Neural cell (in vitro differentiated cells): ENCODE measurements at regions not wholly inside any gene's neighbourhood (a gene's known extent, or its start where the extent isn't known, plus 50 kb on each side); places are given as distances from the start of the nearest gene placed in this dataset.

Experiments
- H2AFZ ChIP-seq: fragments of 200-600, 300-800 bp; sonication (generic), shearing (Covaris generic); 2 replicates; pipeline ENCODE4 v1.6.0; 2014; ENCODE audit warnings: low read depth, mild to moderate bottlenecking, antibody characterized with exemption, low read length, moderate library complexity
- H3F3A ChIP-seq: fragments of 200-600 bp; shearing (Covaris generic); 2 replicates; pipeline ENCODE4 v1.6.1; 2016; ENCODE audit warnings: mild to moderate bottlenecking, moderate library complexity, mixed read lengths, antibody characterized with exemption, low read length; ENCODE audit not compliant: insufficient read depth, poor library complexity, severe bottlenecking
- H3K27ac ChIP-seq: fragments of 200-600, 300-800 bp; sonication (generic), shearing (Covaris generic); 2 replicates; pipeline ENCODE4 v1.5.1; 2014; ENCODE audit warnings: mild to moderate bottlenecking, low read length, moderate library complexity
- H3K27me3 ChIP-seq: fragments of 300-800, 200-600 bp; sonication (generic), shearing (Covaris generic); 2 replicates; pipeline ENCODE4 v1.6.0; 2014; ENCODE audit warnings: mild to moderate bottlenecking, low read depth, low read length, moderate library complexity; ENCODE audit not compliant: insufficient read depth
- H3K36me3 ChIP-seq: fragments of 300-800, 200-600 bp; sonication (generic), shearing (Covaris generic); 2 replicates; pipeline ENCODE4 v1.5.1; 2014; ENCODE audit warnings: mild to moderate bottlenecking, antibody characterized with exemption, low read length, moderate library complexity; ENCODE audit not compliant: insufficient read depth
- H3K4me2 ChIP-seq: fragments of 300-800, 200-600 bp; sonication (generic), shearing (Covaris generic); 2 replicates; pipeline ENCODE4 v1.6.0; 2014; ENCODE audit warnings: mild to moderate bottlenecking, low read length
- H3K4me3 ChIP-seq: fragments of 300-800, 200-600 bp; sonication (generic), shearing (Covaris generic); 2 replicates; pipeline ENCODE4 v1.5.1; 2014; ENCODE audit warnings: mild to moderate bottlenecking, low read length, moderate library complexity
- H3K79me2 ChIP-seq: fragments of 200-600 bp; shearing (Covaris generic); replicated peaks from 2 replicates; pipeline ENCODE4 v1.6.0; 2014; ENCODE audit warnings: mild to moderate bottlenecking, low read length, moderate library complexity; ENCODE audit not compliant: insufficient read depth
- H3K9ac ChIP-seq: fragments of 300-800, 200-600 bp; sonication (generic), shearing (Covaris generic); 2 replicates; pipeline ENCODE4 v1.6.1; 2016; ENCODE audit warnings: mild to moderate bottlenecking, low read length, mixed read lengths
- H3K9me2 ChIP-seq: fragments of 200-600 bp; shearing (Covaris generic); 2 replicates; pipeline ENCODE4 v1.6.1; 2016; ENCODE audit warnings: mild to moderate bottlenecking, low read length, mixed read lengths; ENCODE audit not compliant: insufficient read depth
- H3K9me3 ChIP-seq: fragments of 200-600, 300-800 bp; sonication (generic), shearing (Covaris generic); 2 replicates; pipeline ENCODE4 v1.6.1; 2016; ENCODE audit warnings: mild to moderate bottlenecking, mixed run types, low read length, moderate library complexity, mixed read lengths
- H4K20me1 ChIP-seq: fragments of 200-600 bp; shearing (Covaris generic); 2 replicates; pipeline ENCODE4 v1.6.1; 2016; ENCODE audit warnings: mild to moderate bottlenecking, mixed run types; ENCODE audit not compliant: insufficient read depth
- CTCF ChIP-seq: fragments of 450-650 bp; IDR thresholded peaks from 2 replicates; pipeline ENCODE4 v1.5.1; 2014; ENCODE audit warnings: antibody characterized with exemption, mild to moderate bottlenecking, moderate library complexity; ENCODE audit not compliant: poor library complexity, severe bottlenecking
- EP300 ChIP-seq: fragments of 450-650 bp; conservative IDR thresholded peaks from 2 replicates; pipeline ENCODE4 v1.6.1; 2014; ENCODE audit warnings: antibody characterized with exemption, mild to moderate bottlenecking, moderate library complexity; ENCODE audit not compliant: poor library complexity, severe bottlenecking
- EZH2 ChIP-seq: fragments of 200-600, 300-800 bp; shearing (Covaris generic), sonication (generic); IDR thresholded peaks from 2 replicates; pipeline ENCODE4 v1.6.1; 2014; ENCODE audit warnings: antibody characterized with exemption, low read length, borderline replicate concordance, mild to moderate bottlenecking; ENCODE audit not compliant: insufficient read depth, poor library complexity, severe bottlenecking
- MXI1 ChIP-seq: fragments of 450-650 bp; conservative IDR thresholded peaks from 2 replicates; pipeline ENCODE4 v1.6.1; 2014; ENCODE audit warnings: antibody characterized with exemption, mild to moderate bottlenecking; ENCODE audit not compliant: poor library complexity, severe bottlenecking
- POLR2AphosphoS5 ChIP-seq: IDR thresholded peaks from 2 replicates; pipeline ENCODE4 v1.6.1; 2012
- RAD21 ChIP-seq: fragments of 450-650 bp; conservative IDR thresholded peaks from 2 replicates; pipeline ENCODE4 v1.6.1; 2014; ENCODE audit warnings: antibody characterized with exemption, mild to moderate bottlenecking, moderate library complexity
- REST ChIP-seq: IDR thresholded peaks from 2 replicates; pipeline ENCODE4 v1.6.1; 2012; ENCODE audit warnings: borderline replicate concordance
- SMC3 ChIP-seq: fragments of 450-650 bp; conservative IDR thresholded peaks from 2 replicates; pipeline ENCODE4 v1.6.1; 2014; ENCODE audit warnings: antibody characterized with exemption, mild to moderate bottlenecking, moderate library complexity; ENCODE audit not compliant: poor library complexity
- TAF1 ChIP-seq: IDR thresholded peaks from 2 replicates; pipeline ENCODE4 v1.6.1; 2012; ENCODE audit warnings: low read depth

- Histone ChIP-seq H3K27ac (no peak overlapping the region), H3K4me3 (no peak overlapping the region), H3K4me2 (no peak overlapping the region), H3K9me2 (no peaks in the 10 kb centered on the region), H4K20me1 (no peaks in the 10 kb centered on the region), H3F3A (no peaks in the 10 kb centered on the region), H2AFZ (no peak overlapping the region), H3K36me3 (no peaks in the 10 kb centered on the region), H3K79me2 (no peaks in the 10 kb centered on the region), H3K9ac (no peak overlapping the region), H3K27me3 (no peaks in the 10 kb centered on the region), H3K9me3 (no peaks in the 10 kb centered on the region)
- TF ChIP-seq EZH2, result no peak
- TF ChIP-seq MXI1, result no peak
- no peak for TF ChIP-seq EP300
- no peak for TF ChIP-seq RAD21
- TF ChIP-seq POLR2AphosphoS5, result no peak
- no peak for TF ChIP-seq TAF1
- no peak for TF ChIP-seq REST
- no peak for TF ChIP-seq SMC3
- no peak for TF ChIP-seq CTCF
Measured at GRCh38 chr1:193914871-193915270, 728.5 kb upstream of the B3GALT2 start.

- no peak overlapping the region for H3K9ac ChIP-seq
- H3K79me2 ChIP-seq, result no peaks in the 10 kb centered on the region
- H3K9me2 ChIP-seq, result no peaks in the 10 kb centered on the region
- no peaks in the 10 kb centered on the region for H4K20me1 ChIP-seq
- no peaks in the 10 kb centered on the region for H3F3A ChIP-seq
- H3K4me2 ChIP-seq, result no peak overlapping the region
- H3K27me3 ChIP-seq, result no peaks in the 10 kb centered on the region
- H2AFZ ChIP-seq, result no peak overlapping the region
- no peak overlapping the region for H3K27ac ChIP-seq
- no peak for TF ChIP-seq RAD21
- TF ChIP-seq SMC3, result no peak
- no peak for TF ChIP-seq EP300
- no peak for TF ChIP-seq CTCF
- TF ChIP-seq POLR2AphosphoS5, result no peak
- TF ChIP-seq MXI1, result no peak
- no peak for TF ChIP-seq TAF1
- TF ChIP-seq EZH2, result no peak
- no peak for TF ChIP-seq REST
- no peaks in the 10 kb centered on the region for H3K9me3 ChIP-seq
- H3K4me3 ChIP-seq, result no peak overlapping the region
- no peaks in the 10 kb centered on the region for H3K36me3 ChIP-seq
Measured at GRCh38 chr1:193909406-193910082, 723.1 kb upstream of the B3GALT2 start.
